HG02571 (cell line): ENCODE measurements at regions not wholly inside any gene's neighbourhood (a gene's known extent, or its start where the extent isn't known, plus 50 kb on each side); places are given as distances from the start of the nearest gene placed in this dataset.

Experiments used
- ATAC-seq: cut with Tn5 transposase; IDR thresholded peaks from one replicate; pipeline ENCODE4 v1.9.1; 2021; ENCODE audit warnings: mild to moderate bottlenecking, moderate library complexity; ENCODE audit not compliant: unreplicated experiment

- ATAC-seq: no peak
Observed at GRCh38 chr2:194253528-194254259, 1403.3 kb upstream of the SLC39A10 start.

DNA sequence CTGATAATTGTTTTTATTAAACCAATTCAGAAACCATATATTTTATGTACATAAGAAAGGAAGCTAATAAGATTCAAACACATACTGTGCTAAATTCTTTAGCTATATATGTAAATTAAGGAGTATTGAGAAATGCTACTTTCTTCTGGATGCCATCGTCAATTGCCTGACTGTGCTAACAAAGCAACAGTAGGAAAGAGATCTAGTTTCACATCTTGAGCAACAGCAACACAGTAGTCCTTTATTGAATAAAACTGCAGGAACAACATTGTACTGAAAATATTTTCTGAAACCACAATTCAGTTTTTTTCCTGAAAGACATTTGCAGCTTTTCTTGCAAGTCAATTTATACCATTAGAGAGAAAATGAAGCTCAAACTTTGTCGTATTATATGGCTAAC, 1404.9 kb upstream of the SLC39A10 start:
- no peak for ATAC-seq

DNA sequence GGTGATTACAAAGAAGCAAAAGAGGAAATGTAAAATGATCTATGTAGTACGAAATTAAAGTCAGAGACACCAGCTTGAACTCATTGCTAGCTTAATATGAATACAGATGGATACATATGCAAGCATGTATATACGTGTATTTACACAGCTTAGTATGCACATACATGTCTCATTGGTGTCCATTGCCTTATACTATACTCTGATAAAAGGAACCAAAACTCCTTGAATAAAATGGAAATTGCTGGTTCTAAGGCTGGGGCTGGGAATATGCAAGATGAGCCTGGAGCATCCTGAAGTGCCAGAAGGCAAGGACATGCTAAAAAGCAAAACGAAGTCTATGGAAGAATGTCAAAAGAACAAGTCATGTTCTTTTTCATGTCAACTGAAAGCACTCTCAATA, 1424.4 kb upstream of the SLC39A10 start:
- ATAC-seq: no peak

DNA sequence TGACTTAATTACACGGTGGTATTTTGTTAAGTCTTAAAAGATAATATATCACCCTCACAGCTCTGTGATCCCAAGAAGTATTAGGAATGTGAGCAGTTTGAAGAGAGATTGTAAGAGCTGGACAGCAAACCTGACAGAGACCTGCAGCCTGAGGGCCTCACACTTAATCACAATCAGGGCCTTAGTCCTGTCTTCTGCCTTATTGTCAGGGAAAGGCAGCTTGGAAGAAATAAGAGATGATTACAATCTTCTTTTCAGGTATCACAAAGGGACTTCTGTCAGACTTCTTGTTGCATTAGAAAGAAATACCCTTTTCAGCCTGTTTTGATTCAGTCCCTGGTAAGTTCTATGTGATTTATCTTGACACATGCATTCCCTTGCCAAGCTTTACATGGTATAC, 1433.8 kb upstream of the SLC39A10 start:
- ATAC-seq: no peak

DNA sequence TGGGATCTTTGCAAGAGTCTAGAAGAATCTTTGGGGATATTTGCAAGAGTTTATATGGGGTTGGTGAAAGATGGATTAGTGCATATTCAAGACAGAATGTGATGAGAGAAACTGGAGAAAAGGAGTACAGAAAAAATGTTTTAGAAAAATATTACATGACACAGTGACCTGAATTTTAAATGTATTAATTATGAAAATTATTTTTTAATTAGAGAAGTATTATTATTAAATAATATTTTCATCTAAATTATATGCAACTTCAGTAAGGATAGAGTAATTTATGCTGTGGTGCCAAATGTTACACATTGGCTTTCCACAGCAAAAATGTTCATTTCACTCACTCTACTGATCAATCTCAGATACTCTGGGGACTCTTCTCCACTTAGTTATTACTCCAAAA, 1442.8 kb upstream of the SLC39A10 start:
- ATAC-seq: no peak

DNA sequence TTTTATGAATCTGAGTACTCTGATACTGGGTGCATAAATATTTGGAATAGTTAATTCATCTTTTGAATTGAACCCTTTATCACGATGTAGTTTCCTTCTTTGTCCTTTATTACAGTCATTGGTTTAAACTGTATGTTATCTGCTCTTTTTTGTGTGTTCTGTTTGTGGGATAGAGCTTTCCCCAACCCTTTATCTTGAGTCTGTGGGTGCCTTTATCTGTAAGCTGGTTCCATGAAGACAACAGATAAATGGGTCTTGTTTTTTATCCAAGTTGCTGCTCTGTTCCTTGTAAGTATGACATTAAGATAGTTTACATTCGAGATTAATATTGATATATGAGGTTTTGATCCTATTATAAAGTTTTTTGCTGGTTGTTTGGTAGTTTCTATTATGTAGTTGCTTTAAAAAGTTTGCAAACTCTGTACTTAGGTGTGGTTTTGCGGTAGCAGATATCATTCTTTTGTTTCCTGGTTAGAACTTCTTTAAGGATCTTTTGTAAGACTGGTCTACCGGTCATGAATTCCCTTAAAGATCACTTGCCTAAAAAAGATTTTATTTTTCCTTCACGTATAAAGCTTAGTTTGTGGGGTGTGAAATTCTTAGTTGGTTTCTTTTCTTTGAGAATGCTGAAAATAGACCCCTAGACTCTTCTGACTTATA, 1451.3 kb upstream of the SLC39A10 start:
- ATAC-seq: no peak

- no peak for ATAC-seq
Observed at GRCh38 chr2:194203898-194204297, 1453.1 kb upstream of the SLC39A10 start.

DNA sequence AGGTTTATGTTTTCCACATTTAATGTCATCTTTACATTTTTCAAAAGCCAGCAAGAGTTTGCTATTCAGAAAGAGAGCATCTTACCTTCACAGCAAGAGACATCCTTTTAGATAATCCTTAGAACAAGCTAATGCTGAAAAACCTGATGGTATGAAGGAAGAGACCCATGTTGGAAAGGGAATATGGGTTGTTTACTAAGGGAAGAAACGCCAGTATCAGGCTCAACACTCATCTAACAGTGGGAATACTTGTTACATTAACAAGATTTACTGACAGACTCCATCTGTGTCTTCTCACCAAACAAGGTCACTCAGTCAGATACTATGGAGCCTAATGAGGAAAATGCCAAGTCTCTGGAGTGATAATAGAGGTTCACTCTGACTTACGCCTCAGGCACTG, 1474.1 kb upstream of the SLC39A10 start:
- ATAC-seq: no peak

GRCh38 chr2:194176134-194176533, 1480.9 kb upstream of the SLC39A10 start:
- no peak for ATAC-seq

GRCh38 chr2:194166818-194167217, 1490.2 kb upstream of the SLC39A10 start:
- ATAC-seq: peak; percentile 86

DNA sequence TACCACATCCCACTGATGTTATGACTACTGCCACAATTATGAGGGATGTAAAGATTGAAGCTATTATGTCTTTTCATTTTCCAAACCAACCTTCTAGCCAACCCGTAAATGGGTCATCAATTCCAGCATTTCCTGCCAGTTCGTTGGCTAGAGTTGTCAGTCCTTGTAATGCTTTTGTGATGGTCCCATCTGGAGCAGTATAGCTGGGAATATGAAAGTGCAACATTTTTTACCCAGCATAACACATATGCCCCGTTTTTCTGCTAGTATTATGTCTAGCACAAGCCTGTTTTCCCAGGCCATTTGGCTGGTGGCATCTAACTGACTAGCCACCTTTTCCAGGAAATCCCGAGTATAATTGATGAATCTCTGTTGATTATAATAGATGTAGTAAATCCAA, 1501.6 kb upstream of the SLC39A10 start:
- no peak for ATAC-seq

- no peak for ATAC-seq
Observed at GRCh38 chr2:194151231-194151630, 1505.8 kb upstream of the SLC39A10 start.

DNA sequence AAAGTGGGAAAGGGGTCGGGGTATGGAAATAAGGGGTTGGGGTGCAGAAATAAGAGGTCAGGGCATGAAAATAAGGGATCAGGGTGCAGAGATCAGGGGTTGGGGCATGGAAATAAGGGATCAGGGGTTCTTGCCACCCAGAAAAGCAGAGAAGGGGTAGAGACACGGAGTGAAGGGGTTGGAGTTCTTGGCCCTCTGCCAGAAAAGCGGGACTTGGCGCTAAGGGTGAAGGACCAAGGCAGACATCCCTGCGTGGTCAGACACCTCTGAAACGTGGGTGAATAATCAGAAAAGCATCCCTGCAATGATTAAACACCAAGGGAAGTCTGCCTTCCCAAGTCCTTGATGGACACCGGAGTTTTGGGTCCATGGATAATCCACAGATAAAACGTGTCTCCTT, 1521.6 kb upstream of the SLC39A10 start:
- no peak for ATAC-seq

DNA sequence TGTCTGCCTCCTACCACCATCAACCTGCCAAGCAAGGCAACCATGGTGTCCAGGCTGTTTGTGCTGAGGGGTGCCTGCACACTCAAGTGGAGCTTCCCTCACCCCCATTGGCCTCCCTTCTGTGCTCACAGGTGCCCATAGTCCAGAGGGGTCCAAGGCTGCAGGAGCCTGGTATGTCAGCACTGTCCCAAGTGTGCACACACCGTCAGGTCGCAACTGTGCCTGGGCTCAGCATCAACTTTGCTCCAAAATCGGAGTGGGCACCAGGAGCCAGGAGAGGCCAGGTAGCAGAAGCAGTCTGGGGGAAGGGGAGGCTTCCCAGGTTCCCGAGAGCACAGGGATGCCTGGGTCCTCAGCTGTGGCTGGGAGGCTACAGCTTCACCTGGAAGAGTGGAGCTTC, 1528.2 kb upstream of the SLC39A10 start:
- no peak for ATAC-seq

GRCh38 chr2:194126418-194126817, 1530.6 kb upstream of the SLC39A10 start:
- ATAC-seq: no peak

- ATAC-seq: no peak
Observed at GRCh38 chr2:194116861-194117260, 1540.2 kb upstream of the SLC39A10 start.

DNA sequence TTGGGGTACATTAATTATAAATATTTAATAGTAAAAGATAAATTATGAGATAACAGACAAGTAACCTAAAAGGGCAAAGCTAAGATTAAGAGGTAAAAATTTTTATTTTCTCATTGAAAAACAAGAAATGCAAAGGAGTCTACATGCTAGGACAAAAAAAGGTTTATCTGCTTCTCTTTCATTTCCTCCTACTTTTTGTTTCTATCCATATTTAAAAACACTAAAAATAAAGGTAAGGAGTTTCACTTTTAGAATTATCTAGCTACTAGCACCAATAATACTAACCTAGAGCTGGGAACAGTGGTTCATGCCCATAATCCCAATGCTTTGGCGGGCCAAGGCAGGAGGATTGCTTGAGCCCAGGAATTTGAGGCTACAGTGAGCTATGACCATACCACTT, 1551.7 kb upstream of the SLC39A10 start:
- ATAC-seq: no peak

GRCh38 chr2:194104687-194105086, 1552.3 kb upstream of the SLC39A10 start:
- peak; percentile 94 for ATAC-seq

DNA sequence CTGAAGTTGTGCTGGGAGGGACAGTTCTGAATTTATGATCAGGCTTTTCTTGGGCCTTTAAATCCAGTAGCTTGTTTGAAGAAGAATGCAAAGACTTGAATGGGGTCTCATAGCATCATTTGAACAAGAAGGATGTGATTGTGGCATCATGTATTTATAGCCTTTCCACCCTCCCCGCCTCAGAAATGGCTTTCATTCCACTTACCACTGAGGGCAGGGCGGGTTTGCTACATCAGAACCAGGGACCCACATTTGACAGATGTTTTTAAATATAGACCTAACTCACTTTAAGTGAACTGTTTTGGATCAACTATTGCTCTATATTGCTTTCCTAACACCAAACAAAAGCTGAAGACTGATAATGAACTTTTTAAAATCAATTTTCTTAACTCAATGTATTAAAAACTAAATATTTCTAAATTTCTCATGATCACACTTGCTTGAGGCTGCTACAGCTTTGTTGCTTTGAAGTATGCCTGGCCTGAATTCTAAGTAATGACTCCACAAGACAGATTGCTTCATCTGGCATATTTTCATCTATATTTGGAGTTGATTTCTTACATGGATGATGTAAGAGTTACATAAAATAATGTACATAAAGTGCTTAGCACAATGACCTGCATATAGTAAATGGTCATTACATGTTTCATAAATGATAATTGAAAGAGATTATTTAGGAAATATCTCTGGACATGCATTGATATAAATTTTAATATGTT, 1552.9 kb upstream of the SLC39A10 start:
- peak; percentile 11 for ATAC-seq

- ATAC-seq: no peak
Observed at GRCh38 chr2:194102546-194102945, 1554.5 kb upstream of the SLC39A10 start.

GRCh38 chr2:194100201-194100600, 1556.8 kb upstream of the SLC39A10 start:
- no peak for ATAC-seq

DNA sequence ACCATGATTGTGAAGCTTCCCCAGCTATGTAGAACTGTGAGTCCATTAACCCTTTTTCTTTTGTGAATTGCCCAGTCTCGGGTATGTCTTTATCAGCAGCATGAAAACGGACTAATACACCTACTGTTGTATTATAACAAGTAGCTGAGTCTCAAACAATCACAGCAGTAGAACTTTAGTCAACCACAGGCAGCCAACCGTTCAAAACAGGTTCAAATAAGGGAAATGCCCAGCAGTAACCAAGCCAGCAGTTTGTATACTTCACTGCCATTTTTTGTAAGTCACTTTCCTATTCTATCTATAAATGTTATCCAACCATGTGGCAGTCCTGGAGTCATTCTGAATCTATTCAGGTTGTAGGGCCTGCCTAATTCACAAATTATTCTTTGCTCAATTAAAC, 1560.6 kb upstream of the SLC39A10 start:
- no peak for ATAC-seq
